GM06990 (cell line): ENCODE measurements at regions not wholly inside any gene's neighbourhood (a gene's known extent, or its start where the extent isn't known, plus 50 kb on each side); places are given as distances from the start of the nearest gene placed in this dataset.

Source experiments
- DNase-seq: peaks from one replicate; pipeline ENCODE4 v3.0.0-alpha.2; 2011; ENCODE audit not compliant: insufficient read length; ENCODE audit errors: extremely low read depth
- H3K27me3 ChIP-seq: replicated peaks from 2 replicates; pipeline ENCODE4 v1.6.0; 2011; ENCODE audit warnings: low read length; ENCODE audit not compliant: control insufficient read depth, insufficient read depth
- H3K36me3 ChIP-seq: 2 replicates; pipeline ENCODE4 v1.5.1; 2011; ENCODE audit warnings: low read length; ENCODE audit not compliant: control insufficient read depth, insufficient read depth
- H3K4me3 ChIP-seq: replicated peaks from 2 replicates; pipeline ENCODE4 v1.5.1; 2011; ENCODE audit warnings: low read depth, mild to moderate bottlenecking, control low read depth, low read length
- TF ChIP-seq, protein P1 (sequence below): IDR thresholded peaks from 2 replicates; pipeline ENCODE4 v1.5.1; 2011; ENCODE audit warnings: low read length, control low read depth, mild to moderate bottlenecking, inconsistent platforms; ENCODE audit not compliant: insufficient read depth, poor library complexity, severe bottlenecking

DNA sequence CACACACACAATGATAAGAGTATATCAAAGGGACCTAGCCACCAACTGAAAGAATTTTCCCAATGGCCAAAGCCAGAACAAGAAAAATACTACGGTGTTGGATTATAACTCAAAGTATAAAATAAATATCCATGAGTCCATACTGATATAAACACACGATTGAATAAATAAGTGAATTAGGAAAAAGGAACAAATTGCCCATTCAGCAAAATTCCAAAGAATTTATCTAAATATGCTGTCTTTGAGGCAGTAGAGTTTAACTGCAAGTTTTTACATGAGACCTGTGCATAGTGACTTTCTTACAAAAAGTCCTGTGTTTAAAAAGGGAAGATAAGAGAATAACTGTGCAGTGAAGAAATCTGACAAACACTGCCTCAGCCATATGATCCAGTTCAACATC is 278.8 kb upstream of the PPARGC1A start:
- DNase-seq, result no peak
- no peak overlapping the region for H3K4me3 ChIP-seq
- no peaks in the 10 kb centered on the region for H3K27me3 ChIP-seq
- no peaks in the 10 kb centered on the region for H3K36me3 ChIP-seq
- TF ChIP-seq, protein P1, sequence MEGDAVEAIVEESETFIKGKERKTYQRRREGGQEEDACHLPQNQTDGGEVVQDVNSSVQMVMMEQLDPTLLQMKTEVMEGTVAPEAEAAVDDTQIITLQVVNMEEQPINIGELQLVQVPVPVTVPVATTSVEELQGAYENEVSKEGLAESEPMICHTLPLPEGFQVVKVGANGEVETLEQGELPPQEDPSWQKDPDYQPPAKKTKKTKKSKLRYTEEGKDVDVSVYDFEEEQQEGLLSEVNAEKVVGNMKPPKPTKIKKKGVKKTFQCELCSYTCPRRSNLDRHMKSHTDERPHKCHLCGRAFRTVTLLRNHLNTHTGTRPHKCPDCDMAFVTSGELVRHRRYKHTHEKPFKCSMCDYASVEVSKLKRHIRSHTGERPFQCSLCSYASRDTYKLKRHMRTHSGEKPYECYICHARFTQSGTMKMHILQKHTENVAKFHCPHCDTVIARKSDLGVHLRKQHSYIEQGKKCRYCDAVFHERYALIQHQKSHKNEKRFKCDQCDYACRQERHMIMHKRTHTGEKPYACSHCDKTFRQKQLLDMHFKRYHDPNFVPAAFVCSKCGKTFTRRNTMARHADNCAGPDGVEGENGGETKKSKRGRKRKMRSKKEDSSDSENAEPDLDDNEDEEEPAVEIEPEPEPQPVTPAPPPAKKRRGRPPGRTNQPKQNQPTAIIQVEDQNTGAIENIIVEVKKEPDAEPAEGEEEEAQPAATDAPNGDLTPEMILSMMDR, result no peak

DNA sequence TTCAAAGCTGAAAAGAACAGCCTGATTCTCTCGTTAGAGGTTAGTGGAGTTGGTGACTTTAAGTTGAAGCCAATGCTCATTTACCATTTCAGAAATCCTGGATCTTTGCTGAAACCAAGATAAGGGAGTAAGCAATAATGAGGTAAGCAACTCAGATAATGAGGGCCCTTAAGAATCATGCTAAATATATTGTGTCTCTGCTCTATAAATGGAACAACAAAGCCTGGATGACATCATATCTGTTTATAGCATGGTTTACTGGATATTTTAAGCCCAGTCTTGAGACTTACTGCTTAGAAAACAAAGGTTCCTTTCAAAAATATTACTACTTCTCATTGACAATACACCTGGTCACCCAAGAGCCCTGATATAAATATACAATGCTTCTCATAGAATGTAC is 276.7 kb upstream of the PPARGC1A start:
- Histone ChIP-seq H3K27me3 (no peaks in the 10 kb centered on the region), H3K36me3 (no peaks in the 10 kb centered on the region), H3K4me3 (no peak overlapping the region)
- no peak for DNase-seq
- TF ChIP-seq, protein P1, result no peak

DNA sequence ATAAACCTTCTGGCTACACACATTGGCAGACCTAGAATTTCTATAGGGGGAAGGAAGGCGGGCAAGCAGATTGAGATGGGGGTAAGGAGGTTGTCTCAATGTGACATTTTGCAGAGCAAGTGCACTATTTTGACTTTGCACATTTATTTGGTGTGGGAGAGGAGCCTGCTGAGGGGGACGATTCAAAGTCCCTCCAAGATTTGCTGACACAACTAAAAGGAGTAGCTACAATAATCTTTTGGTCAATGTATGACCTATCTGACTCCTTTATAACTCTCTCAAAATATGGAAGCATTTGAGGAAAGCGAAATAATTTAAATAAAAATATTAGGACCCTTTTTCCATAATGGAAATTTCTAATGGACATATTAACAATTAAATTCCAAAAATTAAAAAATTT is 274.9 kb upstream of the PPARGC1A start:
- TF ChIP-seq, protein P1, result no peak
- Histone ChIP-seq H3K27me3 (no peaks in the 10 kb centered on the region), H3K4me3 (no peak overlapping the region), H3K36me3 (no peaks in the 10 kb centered on the region)
- DNase-seq, result no peak

DNA sequence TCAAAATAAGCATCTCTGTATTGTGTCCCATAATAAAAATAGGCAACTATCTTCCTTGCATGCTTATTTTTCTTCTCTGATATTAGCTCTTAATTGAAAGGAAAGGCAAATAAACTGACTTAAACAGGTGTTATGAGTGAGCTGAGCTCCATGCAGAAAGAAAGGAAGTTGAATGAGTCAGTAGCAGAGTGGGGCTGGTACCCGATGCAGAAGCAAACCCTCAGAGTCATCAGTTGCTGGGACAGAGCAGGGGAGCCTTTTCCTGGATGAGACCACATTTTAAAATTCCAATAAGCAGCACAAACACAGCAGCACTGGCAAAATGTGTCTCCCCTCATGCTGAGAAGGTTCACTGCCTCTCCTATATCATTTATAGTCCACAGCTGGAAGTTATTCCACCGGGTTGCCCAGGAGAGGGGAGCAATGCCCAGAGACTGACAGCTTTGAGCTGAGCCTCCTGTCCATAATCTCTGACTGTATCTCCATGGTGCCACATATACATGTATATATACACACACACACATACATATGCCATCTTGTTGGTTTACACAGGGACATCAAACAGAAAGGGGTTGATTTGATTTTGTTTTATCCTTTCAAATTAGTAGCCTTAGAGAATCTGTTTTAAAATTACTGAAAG is 274.3 kb upstream of the PPARGC1A start:
- H3K27me3 ChIP-seq, result no peaks in the 10 kb centered on the region
- TF ChIP-seq, protein P1, result no peak
- DNase-seq, result no peak
- no peaks in the 10 kb centered on the region for H3K36me3 ChIP-seq
- no peak overlapping the region for H3K4me3 ChIP-seq

DNA sequence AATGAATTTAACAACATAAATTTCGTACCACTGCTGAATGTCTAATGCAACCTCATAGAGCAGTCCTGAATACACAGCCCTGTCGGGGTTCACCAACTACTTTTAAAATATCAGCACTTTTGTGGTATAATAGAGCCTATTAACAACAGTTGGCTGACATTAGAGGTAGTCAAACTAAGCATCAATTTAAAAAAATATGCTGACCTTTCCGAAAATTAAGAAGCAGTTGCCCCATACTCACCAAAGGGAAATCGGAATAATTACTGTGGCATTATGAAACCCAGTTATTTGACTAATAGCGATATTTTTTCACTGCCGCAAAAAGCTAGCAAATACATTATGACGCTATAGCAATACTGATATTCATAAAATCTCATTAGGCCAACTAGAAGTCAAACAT is 273.5 kb upstream of the PPARGC1A start:
- H3K4me3 ChIP-seq, result no peak overlapping the region
- TF ChIP-seq, protein P1, result no peak
- H3K36me3 ChIP-seq, result no peaks in the 10 kb centered on the region
- DNase-seq, result no peak
- no peaks in the 10 kb centered on the region for H3K27me3 ChIP-seq

DNA sequence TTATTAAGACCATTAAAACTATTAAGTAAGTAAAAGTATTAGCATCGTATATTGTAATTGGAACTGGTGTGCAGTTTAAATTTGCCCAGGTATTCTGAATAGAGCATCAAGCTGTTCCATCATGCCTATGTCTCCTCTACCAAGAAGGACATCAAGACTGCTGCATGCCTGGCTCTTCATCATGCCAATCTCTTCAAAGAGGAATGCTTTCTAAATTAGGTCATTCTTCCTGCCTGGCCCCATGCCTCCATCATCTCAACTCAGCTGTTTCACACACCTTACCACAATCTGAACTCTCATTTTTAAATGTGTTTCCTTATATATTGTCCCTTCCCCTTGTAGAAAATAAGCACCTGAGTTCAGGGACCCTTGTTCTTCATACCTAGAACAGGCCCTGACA is 270.5 kb upstream of the PPARGC1A start:
- no peak overlapping the region for H3K4me3 ChIP-seq
- TF ChIP-seq, protein P1, result no peak
- no peaks in the 10 kb centered on the region for H3K36me3 ChIP-seq
- DNase-seq, result no peak
- H3K27me3 ChIP-seq, result no peaks in the 10 kb centered on the region
